Left ventricle myocardium superior (tissue), 1 donor: ENCODE measurements at regions not wholly inside any gene's neighbourhood (a gene's known extent, or its start where the extent isn't known, plus 50 kb on each side); places are given as distances from the start of the nearest gene placed in this dataset.
"Not testable (repeated sequence)": the region's sequence is repeated elsewhere in the genome, so short reads cannot be mapped to it uniquely, and the experiment has no call there.

ENCODE experiments used
- ATAC-seq: fragments of 200-7000 bp; cut with Tn5 transposase; one replicate; pipeline ENCODE4 v1.9.1; 2020; ENCODE audit warnings: mild to moderate bottlenecking, moderate library complexity
- DNase-seq: peaks from one replicate; pipeline ENCODE4 v3.0.0-alpha.2; 2020
- intact Hi-C: fragments of 100-400 bp; cut with micrococcal nuclease; formaldehyde crosslinking; loops from one replicate; pipeline ENCODE4 v1.11.0; 2022
- donor health status: DM: no; HTN: yes; CAD: no; lungs with severe emphysema.

DNA sequence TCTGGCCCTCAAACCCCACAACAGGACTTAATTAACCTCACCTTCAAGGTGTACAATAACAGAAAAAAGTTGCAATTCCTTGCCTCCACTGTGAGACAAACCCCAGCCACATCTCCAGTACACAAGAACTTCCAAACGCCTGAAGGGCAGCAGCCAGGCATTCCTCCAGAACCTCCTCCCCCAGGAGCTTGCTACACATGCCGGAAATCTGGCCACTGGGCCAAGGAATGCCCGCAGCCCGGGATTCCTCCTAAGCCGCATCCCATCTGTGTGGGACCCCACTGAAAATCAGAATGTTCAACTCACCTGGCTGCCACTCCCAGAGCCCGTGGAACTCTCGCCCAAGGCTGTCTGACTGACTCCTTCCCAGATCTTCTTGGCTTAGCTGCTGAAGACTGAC, 901.5 kb downstream of the TAF11L14 start:
- DNase-seq, ATAC-seq, intact Hi-C loops: not testable (repeated sequence)

DNA sequence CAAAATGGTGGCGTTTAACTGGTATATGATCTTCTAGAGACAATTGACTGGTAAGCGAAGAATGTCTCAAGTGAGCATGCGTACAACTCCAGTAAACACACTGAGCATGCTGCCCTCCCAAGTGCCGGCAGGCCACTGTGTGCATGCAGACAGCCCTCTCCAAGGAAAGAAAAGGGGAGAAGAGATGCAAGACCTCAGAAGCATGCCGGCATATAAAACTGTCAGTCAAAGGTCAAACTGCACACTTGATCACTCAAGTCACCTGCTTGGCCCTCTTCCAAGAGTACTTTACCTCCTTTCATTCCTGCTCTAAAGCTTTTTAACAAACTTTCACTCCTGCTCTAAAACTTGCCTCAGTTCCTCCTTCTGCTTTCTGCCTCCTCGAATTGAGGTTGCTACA, 910.2 kb downstream of the TAF11L14 start:
- intact Hi-C loops: no loop called here
- ATAC-seq: no peak
- no peak for DNase-seq

DNA sequence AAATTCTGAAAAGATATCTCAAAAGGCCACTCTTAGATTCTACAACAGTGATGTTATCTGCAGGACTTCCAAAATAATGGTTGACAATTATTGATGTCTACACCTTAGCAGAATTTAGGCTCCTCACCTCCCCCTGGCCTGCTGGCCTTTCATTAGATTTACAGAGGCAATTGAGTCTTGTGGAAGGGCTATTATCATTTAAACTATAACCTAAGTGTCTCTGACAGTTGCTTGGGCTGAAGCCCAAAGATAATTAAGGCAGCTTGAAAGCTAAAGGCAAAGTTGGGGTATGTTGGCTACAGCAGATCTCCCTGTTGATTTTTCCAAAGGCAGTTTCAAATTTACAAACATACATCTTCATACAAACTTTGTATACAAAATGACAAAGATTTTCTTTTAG, 912.3 kb downstream of the TAF11L14 start:
- no peak for DNase-seq
- intact Hi-C loops: no loop called here
- ATAC-seq: no peak

DNA sequence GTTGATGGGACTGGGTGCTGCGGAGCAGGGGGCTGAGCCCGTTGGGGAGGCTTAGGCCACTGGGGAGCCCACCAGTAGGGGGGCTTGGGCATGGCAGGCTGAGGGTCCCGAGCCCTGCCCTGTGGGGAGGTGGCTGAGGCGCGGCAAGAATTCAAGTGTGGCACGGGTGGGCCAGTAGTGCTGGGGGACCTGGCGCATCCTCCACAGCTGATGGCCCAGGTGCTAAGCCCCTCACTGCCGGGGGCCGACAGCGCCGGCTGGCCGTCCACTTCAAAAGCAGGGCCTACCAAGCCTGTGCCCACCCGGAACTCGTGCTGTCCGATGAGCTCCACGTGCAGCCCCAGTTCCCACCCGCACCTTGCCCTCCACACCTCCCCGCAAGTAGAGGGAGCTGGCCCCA, 917.5 kb downstream of the TAF11L14 start:
- no peak for ATAC-seq
- intact Hi-C loops: no loop called here
- DNase-seq: no peak

DNA sequence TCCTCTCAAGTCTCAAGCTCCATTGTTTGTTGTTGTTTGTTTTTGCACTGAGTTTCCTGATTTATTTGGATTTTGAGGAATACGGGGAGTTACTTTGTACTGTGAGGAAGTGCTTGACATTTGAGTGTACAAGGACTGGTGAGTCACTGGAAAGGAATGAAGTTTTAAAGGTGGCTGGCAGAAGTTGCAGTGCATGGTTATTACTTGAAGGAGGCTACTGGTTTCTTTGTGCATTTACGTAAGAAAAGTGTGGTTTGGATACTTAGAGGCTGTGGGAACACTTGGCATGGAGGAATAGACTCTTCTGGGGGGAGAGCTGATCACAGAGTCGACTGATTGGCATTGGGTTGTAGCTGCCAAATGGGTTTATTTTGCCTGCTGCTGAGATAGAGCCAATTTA, 919.0 kb downstream of the TAF11L14 start:
- intact Hi-C loops: no loop called here
- no peak for ATAC-seq
- no peak for DNase-seq

DNA sequence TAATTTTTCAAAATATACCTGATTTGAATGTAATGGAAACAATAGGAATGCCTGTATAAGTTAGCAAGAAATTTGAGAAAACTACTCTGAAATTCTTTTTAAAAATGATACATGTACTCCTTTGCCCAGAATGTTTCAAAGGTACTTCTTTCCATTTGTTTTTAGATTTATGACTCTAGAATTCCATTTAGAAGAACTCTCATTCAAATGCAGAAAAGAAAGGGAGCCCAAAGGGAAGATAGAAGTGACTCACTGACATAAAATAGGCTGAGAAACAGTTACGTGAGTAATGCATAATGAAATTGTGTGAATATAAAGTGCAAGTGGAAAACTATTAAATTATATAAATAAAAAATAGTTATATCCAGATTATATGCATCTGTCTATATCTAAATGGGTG, 926.3 kb downstream of the TAF11L14 start:
- ATAC-seq: no peak
- no peak for DNase-seq
- intact Hi-C loops: no loop called here

DNA sequence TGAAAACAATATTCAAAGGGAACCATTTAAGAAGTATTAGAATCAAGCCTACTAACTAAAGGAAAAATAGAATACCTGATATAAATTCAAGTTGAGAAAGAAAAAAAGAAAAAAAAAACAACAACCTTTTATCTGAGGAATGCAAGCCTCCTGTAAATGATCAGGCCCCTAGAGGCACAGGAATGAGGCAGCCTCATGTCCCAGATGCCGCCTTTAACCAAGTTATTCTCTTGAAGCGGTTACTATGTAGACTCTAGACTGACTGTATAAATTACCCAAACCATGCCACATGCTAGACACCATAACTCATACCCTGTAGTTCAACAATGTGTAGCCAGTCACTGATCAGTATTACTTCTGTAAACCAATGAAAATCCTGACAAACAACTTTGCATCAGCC, 929.6 kb downstream of the TAF11L14 start:
- ATAC-seq: no peak
- DNase-seq: no peak
- intact Hi-C loops: no loop called here

DNA sequence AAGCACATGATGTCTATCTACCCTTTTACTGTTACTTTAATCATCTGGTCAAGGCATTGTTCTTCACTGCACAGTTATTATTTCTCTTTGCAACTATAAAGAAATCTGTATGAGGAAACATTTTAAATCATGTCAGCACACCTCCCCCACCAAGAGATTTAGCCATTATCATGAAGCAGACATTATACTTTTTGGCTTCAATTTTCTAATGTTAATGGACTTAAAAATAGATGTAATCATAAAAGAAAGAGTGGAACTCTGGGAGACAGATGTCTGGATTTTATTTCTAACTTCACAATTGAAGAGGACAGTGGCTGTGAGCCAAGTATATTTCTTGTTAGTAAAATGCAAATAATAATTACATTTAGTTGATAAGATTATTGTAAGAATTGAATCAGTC, 932.4 kb downstream of the TAF11L14 start:
- DNase-seq: no peak
- intact Hi-C loops: no loop called here
- ATAC-seq: no peak

DNA sequence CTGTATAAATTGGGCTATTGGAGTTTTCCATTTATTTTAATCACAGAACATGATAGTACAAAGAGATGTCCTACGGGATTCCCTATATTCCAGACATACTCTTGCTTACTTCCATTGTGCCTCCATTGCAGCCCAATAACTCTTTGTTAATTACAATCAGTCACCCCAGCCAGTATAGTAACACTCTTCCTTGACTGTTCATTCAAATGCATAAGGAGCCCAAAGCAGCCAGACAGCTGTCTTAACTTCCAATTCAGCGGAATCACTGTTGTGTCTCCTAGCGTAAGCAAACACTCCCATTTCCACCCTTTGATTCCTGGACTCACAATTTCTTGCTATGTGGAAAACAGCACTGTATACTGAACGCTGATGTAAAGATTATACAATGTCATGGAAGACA, 942.3 kb downstream of the TAF11L14 start:
- intact Hi-C loops: no loop called here
- DNase-seq: no peak

DNA sequence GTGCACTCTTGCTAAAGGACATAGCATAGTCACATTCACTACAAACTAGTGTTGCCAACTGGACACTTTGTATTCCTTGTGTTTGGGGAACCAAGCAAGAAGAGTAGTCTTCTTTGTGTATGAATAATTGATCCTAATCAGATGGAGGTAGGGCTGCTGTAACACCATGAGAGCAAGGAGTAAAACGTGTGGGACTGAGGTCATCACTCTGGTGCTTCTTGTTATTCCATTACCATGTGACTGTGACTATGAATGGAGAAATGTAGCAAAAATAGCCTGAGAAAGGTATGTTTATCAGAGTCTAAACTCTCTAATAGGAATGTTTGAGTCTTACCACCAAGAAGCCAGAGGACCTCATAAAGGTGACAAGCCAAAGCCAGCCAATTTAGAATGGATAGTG, 966.9 kb downstream of the TAF11L14 start:
- DNase-seq (no peak), ATAC-seq (no peak)
- intact Hi-C loops: no loop called here

More for the DNA sequence above, 942.3 kb downstream of the TAF11L14 start:
- ATAC-seq: no peak

DNA sequence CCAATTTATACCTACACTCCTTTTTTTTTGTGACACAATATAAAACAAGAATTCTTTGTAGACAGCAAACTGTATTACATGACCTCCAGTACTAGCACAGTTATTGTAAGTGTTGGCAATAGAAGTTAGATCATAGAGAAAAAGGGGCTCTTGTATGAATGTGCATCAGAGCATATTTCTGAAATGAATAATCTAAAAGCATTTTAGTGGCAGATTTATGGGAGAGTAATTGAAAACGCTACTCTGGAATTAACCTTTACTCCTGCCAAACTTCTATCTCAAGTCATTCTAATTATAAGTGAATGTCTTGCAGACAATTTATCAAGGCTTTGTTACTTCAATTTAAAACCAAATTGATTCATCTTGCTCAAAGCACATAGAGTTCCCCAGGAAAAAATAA, 968.1 kb downstream of the TAF11L14 start:
- intact Hi-C loops: no loop called here
- DNase-seq (no peak), ATAC-seq (no peak)

DNA sequence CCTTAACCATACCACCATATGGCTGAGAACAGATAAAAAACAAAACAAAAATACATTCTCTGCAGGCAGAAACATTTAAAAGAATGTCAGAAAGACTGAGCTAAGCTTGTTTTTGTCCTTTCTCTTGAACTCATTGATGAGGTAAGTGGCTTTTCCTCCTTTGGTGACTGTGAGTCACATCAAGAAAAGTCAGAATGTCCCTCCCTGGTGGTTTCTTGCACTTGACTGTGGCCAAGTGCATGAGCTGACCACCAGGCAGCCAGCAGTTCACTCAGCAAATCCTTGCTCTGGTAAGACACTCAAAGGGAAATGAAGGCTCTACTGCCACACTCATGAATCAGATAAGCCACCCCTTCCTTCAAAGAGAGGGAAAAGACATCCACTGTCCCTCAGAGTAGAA, 970.9 kb downstream of the TAF11L14 start:
- intact Hi-C loops: no loop called here
- ATAC-seq (no peak), DNase-seq (no peak)

DNA sequence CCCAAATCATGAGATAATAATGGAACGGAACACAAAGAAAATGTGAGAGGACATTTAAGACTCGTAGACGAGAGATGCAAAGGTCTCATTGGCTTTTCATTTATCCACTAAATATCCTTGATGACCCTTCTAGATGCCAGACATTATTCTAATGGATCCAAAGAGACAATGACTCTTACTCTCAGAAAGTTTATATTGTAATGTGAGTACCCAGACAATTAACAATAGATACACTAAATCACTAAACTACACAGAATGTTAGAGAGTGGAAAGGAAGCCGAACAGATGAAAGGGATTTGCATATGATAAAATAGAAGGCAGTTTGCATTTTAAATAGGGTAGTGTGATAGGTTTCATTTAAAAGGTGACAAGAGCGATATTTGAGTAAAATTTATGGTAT, 973.3 kb downstream of the TAF11L14 start:
- ATAC-seq (no peak), DNase-seq (no peak)
- intact Hi-C loops: no loop called here

DNA sequence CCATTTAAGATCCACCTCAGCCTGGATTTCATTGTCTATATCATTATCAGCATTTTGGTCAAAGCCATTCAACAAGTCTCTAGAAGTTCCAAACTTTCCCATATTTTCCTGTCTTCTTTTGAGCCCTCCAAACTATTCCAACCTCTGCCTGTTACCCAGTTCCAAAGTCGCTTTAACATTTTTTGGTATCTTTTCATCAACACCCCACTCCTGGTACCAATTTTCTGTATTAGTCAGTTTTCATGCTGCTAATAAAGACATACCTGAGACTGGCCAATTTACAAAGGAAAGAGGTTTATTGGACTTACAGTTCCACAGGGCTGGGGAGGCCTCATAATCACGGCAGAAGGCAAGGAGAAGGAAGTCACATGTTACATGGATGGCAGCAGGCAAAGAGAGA, 982.9 kb downstream of the TAF11L14 start:
- ATAC-seq, intact Hi-C loops, DNase-seq: not testable (repeated sequence)

DNA sequence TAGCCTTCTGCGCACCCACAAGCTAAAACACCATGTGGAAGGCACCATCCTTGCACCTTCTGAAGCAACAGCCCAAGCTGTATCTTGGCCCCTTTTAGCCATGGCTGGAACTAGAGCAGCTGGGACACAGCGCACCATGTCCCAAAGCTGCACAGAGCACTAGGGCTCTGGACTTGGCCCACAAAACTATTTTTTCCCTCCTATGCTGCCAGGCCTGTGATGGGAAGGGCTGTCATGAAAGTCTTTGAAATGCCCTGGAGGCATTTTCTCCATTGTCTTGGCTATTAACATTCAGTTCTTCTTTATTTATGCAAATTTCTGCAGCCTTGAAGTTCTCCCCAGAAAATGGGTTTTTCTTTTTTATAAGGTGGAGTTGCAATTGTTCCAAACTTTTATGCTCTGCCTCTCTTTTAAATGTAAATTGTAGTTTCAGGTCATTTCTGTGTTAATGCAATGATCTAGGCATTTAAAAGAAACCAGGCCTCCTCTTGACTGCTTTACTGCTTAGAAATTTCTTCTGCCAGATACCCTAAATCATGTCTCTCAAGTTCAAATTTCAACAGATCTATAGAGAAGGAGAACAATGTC, 996.3 kb downstream of the TAF11L14 start:
- intact Hi-C loops: no loop called here
- DNase-seq (no peak), ATAC-seq (no peak)

DNA sequence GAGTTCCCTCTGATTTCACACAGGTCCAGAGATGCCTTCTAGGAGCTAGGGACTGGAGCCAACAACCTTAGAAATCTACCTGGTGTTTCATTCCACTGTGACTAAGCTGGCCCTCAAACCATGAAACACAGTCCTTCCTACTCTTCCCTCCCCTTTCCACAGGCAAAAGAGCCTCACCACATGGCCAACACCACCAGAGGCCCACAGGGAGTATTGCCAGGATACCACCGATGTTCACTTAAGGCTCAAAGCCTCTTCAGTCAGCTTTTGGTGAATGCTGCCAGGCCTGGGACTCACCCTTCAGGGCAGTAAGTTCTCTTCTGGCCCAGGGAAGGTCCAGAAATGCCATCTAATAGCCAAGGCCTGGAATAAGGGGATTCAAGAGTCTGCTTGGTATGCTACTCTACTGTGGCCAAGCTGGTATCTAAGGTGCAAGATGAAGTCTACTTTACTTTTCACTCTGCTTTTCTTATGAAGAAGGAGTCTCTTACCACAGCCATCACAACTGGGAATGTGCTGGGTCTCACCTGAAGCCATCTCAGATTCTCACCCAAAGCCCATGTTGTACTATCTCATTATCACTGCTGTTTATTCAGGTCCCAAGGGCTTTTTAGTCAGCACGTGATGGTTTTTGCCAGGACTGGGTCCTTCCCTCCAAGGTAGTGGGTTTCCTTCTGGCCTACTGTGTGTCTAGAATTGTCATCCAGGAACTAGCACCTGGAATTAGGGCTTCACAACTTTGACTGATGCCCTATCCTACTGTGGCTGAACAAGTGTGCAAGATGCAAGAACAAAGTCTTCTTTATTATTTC, 1018.4 kb downstream of the TAF11L14 start:
- DNase-seq: no peak
- intact Hi-C loops: no loop called here
- ATAC-seq: no peak

DNA sequence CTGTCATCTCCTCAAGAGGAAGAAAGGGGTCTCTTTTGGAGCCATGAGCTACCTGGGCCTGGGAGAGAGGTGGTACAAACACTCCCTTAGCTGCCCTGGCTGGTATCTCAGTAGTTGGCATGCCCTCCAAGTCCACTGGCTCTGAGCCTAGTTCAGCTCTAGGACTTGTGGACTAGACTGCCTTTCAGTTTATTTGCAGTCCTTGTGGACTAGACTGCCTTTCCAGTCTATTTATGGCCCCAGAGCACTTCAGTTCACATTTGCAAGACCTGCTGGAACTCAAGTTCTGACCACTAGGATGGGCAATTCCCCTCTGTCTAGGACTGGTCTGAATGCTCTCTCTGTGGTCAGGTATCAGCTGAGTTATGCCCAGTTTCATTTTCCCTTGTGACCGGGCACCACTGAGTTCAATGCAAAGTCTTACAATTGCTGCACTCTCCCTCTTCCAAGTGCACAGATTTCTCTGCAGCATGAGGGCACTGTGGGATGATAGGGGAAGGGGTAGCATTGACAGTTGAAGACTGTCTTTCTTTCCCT, 1019.0 kb downstream of the TAF11L14 start:
- DNase-seq: no peak
- intact Hi-C loops: no loop called here
- ATAC-seq: no peak

DNA sequence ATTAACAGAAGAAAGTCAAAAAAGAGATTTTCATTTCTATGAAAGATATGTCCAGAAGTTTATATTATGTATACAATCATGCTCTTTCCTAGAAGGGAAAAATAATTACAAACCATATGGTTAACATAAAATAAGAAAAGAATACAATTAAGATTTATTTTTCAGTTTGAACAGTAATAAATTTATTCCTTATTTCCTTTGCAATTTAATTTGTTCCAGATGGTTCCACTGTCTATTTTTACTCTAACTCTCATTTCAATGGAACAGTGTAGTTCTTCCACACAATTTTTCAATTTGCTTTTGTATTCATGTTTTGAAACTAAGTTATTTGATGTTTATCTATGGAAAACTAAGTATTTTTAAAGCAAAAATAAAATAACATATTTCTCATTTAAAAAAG, 1026.3 kb downstream of the TAF11L14 start:
- DNase-seq: no peak
- intact Hi-C loops: no loop called here
- no peak for ATAC-seq

DNA sequence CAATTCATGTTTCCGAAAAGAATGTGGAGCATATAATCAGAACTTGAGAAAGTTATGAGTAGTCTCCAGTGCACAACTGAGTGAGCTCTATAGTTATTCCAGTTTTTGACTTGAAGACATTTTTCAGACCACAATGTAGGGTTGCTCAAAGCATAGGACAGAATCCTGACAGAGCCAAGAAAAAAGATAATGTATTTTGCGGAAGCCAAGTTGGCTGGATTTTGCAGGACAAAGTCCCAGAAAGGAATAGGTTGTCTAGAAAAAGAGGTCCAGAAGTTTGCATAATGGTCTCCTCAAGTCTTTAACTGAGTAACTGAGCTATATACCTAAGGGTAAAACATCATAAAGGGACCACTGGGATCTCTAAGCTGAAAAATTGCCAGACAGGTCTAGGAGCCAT, 1028.0 kb downstream of the TAF11L14 start:
- no peak for ATAC-seq

DNA sequence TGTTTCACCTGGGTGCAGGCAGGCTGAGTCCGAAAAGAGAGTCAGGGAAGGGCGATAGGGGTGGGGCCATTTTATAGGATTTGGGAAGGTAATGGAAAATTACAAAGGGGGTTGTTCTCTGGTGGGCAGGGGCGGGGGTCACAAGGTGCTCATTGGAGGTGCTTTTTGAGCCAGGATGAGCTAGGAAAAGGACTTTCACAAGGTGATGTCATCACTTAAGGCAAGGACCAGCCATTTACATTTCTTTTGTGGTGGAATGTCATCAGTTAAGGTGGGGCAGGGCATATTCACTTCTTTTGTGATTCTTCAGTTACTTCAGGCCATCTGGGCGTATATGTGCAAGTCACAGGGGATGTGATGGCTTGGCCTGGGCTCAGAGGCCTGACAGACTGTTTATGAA, 1040.0 kb downstream of the TAF11L14 start:
- DNase-seq, intact Hi-C loops, ATAC-seq: not testable (repeated sequence)

More for the DNA sequence above, 1028.0 kb downstream of the TAF11L14 start:
- intact Hi-C loops: no loop called here
- no peak for DNase-seq

DNA sequence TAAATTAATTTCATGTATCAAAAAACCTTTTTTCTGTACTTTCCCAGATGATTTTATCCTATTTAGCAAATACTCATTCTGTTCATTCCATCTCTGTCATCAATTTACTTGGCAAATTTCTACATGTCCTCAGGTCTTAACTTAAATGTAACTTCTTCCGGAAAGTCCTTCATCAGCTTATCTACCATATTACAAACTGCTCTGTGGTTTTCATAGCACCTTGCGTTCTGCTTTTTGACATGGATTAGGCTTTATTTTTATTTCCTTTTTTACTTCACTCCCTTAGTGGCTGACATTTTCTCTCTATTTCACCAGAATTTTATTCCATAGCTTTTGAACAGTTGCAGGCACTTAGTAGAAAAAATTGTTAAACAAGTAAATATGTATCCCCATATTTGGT, 1040.8 kb downstream of the TAF11L14 start:
- DNase-seq (no peak), ATAC-seq (no peak)
- intact Hi-C loops: no loop called here
